ENCODE measurements at regions not wholly inside any gene's neighbourhood (a gene's known extent, or its start where the extent isn't known, plus 50 kb on each side); places are given as distances from the start of the nearest gene placed in this dataset.

GRCh38 chr18:75341897-75342296 is 85.6 kb downstream of the SMIM21 start:
- no peak for TF ChIP-seq CTCF (IDR thresholded peaks at IDR 0.05; ENCODE audit: unreplicated experiment)
- Mint-ChIP-seq H3K4me3 (no peak overlapping the region), H3K4me1 (peaks cover 8% of the 10 kb centered on the region), H3K27ac (no peak overlapping the region), H3K36me3 (no peaks in the 10 kb centered on the region), H3K9me3 (no peaks in the 10 kb centered on the region), H3K27me3 (ENCODE audit: low read depth) (no peaks in the 10 kb centered on the region)
- no peak for DNase-seq (ENCODE audit: low spot score in 2 of 2, unreplicated experiment in 2 of 2)

DNA sequence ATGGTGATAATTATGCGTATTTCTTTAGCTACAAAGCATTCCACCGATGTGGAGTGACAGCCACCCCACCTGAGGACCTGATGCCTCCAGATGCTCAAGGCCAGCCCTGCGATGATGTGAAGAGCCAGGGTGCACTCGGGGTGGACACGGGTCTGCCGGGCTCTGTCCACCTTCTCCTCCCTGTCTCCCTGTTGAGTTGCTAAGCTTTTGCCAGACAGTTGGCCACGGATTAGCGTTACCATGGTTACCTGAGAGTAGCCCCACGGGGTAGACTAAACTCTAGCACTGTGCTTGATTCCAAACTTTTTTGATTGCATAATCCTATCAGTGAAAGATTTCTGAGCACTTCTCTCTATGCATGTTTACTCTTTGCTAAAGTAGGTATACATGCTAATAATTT is 86.2 kb downstream of the SMIM21 start:
- Mint-ChIP-seq H3K36me3 (no peaks in the 10 kb centered on the region), H3K4me1 (peaks cover 8% of the 10 kb centered on the region), H3K4me3 (no peak overlapping the region), H3K27me3 (ENCODE audit: low read depth) (no peaks in the 10 kb centered on the region), H3K27ac (no peak overlapping the region), H3K9me3 (no peaks in the 10 kb centered on the region)
- no peak for DNase-seq (ENCODE audit: low spot score in 2 of 2, unreplicated experiment in 2 of 2)
- TF ChIP-seq CTCF (IDR thresholded peaks at IDR 0.05; ENCODE audit: unreplicated experiment) = no peak

DNA sequence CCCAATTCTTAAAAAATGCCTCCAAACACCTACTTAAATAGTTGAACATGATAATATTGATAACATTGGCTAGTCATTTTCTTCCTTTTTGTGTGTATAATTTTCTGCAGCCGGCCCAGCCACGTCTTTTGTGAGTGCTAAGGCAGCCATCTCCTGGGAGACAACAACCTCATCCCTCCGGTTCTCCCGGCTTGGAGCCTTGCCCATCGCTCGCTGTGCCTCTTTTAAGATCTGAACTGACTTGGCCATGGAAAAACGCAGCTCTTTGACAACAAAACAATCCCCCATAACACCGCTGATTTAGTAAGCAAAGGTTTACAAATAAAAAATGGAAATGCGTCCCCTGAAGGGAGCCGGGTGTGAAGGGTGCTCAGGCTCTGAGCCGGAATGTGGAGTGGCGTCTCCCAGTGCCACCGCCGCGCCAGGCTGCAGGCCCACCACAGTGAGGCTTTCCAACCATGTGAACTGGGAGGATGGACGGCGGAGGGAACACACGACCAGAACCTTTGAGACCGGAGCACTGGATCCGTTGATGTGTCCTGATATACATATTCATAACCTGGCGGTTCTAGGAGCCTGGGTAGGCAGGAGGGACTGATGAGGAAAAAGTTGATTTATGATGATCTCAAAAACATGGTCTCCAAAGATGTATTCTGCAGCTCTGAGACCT is 87.4 kb downstream of the SMIM21 start:
- Mint-ChIP-seq H3K4me3 (no peak overlapping the region), H3K4me1 (peaks cover 8% of the 10 kb centered on the region)

More for the DNA sequence above, 87.4 kb downstream of the SMIM21 start:
- no peak for TF ChIP-seq CTCF (IDR thresholded peaks at IDR 0.05; ENCODE audit: unreplicated experiment)
- no peak for DNase-seq (ENCODE audit: low spot score in 2 of 2, unreplicated experiment in 2 of 2)
- Mint-ChIP-seq H3K9me3 (no peaks in the 10 kb centered on the region), H3K36me3 (no peaks in the 10 kb centered on the region), H3K27me3 (ENCODE audit: low read depth) (no peaks in the 10 kb centered on the region), H3K27ac (no peak overlapping the region)

Measured in mesothelial cell of epicardium (in vitro differentiated cells).